HepG2 (cell line): ENCODE measurements at regions not wholly inside any gene's neighbourhood (a gene's known extent, or its start where the extent isn't known, plus 50 kb on each side); places are given as distances from the start of the nearest gene placed in this dataset.

Source experiments
- ATAC-seq: fragments of 200-7000 bp; cut with Tn5 transposase; 3 replicates; pipeline ENCODE4 v1.9.1; 2020; ENCODE audit warnings: mild to moderate bottlenecking, moderate library complexity
- BruUV-seq: library from RNA; stranded (reverse); fragments of 400-500 nt; replicated peaks from 2 replicates; lab custom pipeline; 2021; lab: Mats Ljungman, UMichigan
- CTCF ChIA-PET: fragments of 300-600 bp; formaldehyde crosslinking; extraction: SDS; loops from one replicate; lab custom pipeline; 2021; ENCODE audit warnings: low total read pairs, inconsistent platforms, low intra/inter-chr PET ratio; lab: Yijun Ruan, JAX
- POLR2A ChIA-PET: fragments of 350-600 bp; sonication (Branson Sonifier 250); formaldehyde crosslinking; loops from one replicate; lab custom pipeline; 2020; ENCODE audit warnings: antibody characterized with exemption, inconsistent platforms; lab: Yijun Ruan, JAX
- DNase-seq: peaks from one replicate; pipeline ENCODE4 v3.0.0-alpha.2; 2015; ENCODE audit warnings: low spot score
- FAIRE-seq: peaks from 3 replicates; lab custom pipeline; 2011; peaks lifted over from hg19 to GRCh38; lab: Jason Lieb, UNC
- H2AFZ ChIP-seq: one replicate; pipeline ENCODE4 v1.6.1; 2011; ENCODE audit warnings: low read length, inconsistent platforms
- H3K27ac ChIP-seq: fragments of 300-600 bp; 3 replicates; pipeline ENCODE4 v1.8.0; 2011; ENCODE audit warnings: mixed run types, mild to moderate bottlenecking, mixed read lengths, low read length, inconsistent platforms; ENCODE audit not compliant: insufficient read depth; ENCODE audit errors: extremely low read length
- H3K27me3 ChIP-seq, 2 experiments: fragments of 200-600 bp in 1 of 2; 2 replicates in 1 of 2; 3 replicates in 1 of 2; pipeline versions ENCODE4 v1.6.0 to v1.8.0; 2011; ENCODE audit warnings: low read length in 2 of 2, mild to moderate bottlenecking in 2 of 2, moderate library complexity in 2 of 2, inconsistent platforms in 1 of 2; ENCODE audit not compliant: insufficient read depth in 2 of 2, control insufficient read depth in 1 of 2
- H3K36me3 ChIP-seq, 2 experiments: fragments of 200-600 bp in 1 of 2; replicated peaks in 1 of 2; 2 replicates in 1 of 2; 3 replicates in 1 of 2; pipeline versions ENCODE4 v1.5.1 to v1.8.0; 2011; ENCODE audit warnings: low read length in 2 of 2, inconsistent platforms in 1 of 2; ENCODE audit not compliant: insufficient read depth in 2 of 2, control insufficient read depth in 1 of 2
- H3K4me1 ChIP-seq: 2 replicates; pipeline ENCODE4 v1.5.1; 2012; ENCODE audit warnings: low read length, inconsistent platforms; ENCODE audit not compliant: insufficient read depth
- H3K4me2 ChIP-seq: 2 replicates; pipeline ENCODE4 v1.6.0; 2011; ENCODE audit warnings: low read depth, low read length, inconsistent platforms
- H3K4me3 ChIP-seq, 3 experiments: fragments of 200-600 bp in 1 of 3; sonication (generic), shearing (Covaris generic) in 1 of 3; replicated peaks in 1 of 3; 2 replicates each; pipeline ENCODE4 v1.5.1; 2011 to 2016; ENCODE audit warnings: low read length in 3 of 3, inconsistent platforms in 2 of 3, low read depth in 2 of 3, mild to moderate bottlenecking in 2 of 3, control low read depth in 1 of 3, mixed read lengths in 1 of 3; ENCODE audit not compliant: insufficient read depth in 1 of 3
- H3K79me2 ChIP-seq: one replicate; pipeline ENCODE4 v1.6.1; 2011; ENCODE audit warnings: low read length, inconsistent platforms; ENCODE audit not compliant: insufficient read depth
- H3K9ac ChIP-seq: 2 replicates; pipeline ENCODE4 v1.6.0; 2011; ENCODE audit warnings: mild to moderate bottlenecking, low read depth, low read length, inconsistent platforms; ENCODE audit not compliant: insufficient read depth
- H3K9me3 ChIP-seq: 2 replicates; pipeline ENCODE4 v1.5.1; 2012; ENCODE audit warnings: mild to moderate bottlenecking, low read length
- H4K20me1 ChIP-seq: 2 replicates; pipeline ENCODE4 v1.6.0; 2011; ENCODE audit warnings: inconsistent platforms, mild to moderate bottlenecking, low read length, moderate library complexity; ENCODE audit not compliant: insufficient read depth
- AKAP8 ChIP-seq: sonication (generic); formaldehyde crosslinking; IDR thresholded peaks from 2 replicates; pipeline ENCODE4 v1.5.1; 2020; ENCODE audit warnings: mild to moderate bottlenecking, missing genetic modification reagents
- MAF1 ChIP-seq: sonication (generic); formaldehyde crosslinking; IDR thresholded peaks from 2 replicates; pipeline ENCODE4 v1.5.0; 2020; ENCODE audit warnings: missing genetic modification reagents, borderline replicate concordance
- NFIB ChIP-seq: sonication (generic); formaldehyde crosslinking; IDR thresholded peaks from 2 replicates; pipeline ENCODE4 v1.9.0; 2021; ENCODE audit warnings: missing genetic modification reagents, mild to moderate bottlenecking, borderline replicate concordance
- RXRA ChIP-seq: sonication (generic); formaldehyde crosslinking; IDR thresholded peaks from 2 replicates; pipeline ENCODE4 v1.5.1; 2020; ENCODE audit warnings: missing genetic modification reagents
- ZNF441 ChIP-seq: sonication (generic); formaldehyde crosslinking; IDR thresholded peaks from 2 replicates; pipeline ENCODE4 v1.7.0; 2021; ENCODE audit warnings: missing genetic modification reagents, borderline replicate concordance
- ZNF556 ChIP-seq: sonication (generic); formaldehyde crosslinking; IDR thresholded peaks from 2 replicates; pipeline ENCODE4 v1.4.0; 2020; ENCODE audit warnings: mild to moderate bottlenecking, missing genetic modification reagents, borderline replicate concordance
- ZNF761 ChIP-seq: sonication (generic); formaldehyde crosslinking; conservative IDR thresholded peaks from 2 replicates; pipeline ENCODE4 v1.4.0; 2020; ENCODE audit warnings: mild to moderate bottlenecking, missing genetic modification reagents
- WGBS: methylation state at CpG from one replicate; pipeline ENCODE4 v1.1.6; 2017; ENCODE audit warnings: low lambda C conversion rate; 5-methylcytosine and 5-hydroxymethylcytosine counted together
- in situ Hi-C: cut with HindIII; loops from 2 replicates; pipeline ENCODE4 v1.10.0; 2017; ENCODE audit warnings: low pct_unique_long_range_greater_than_20kb; ENCODE audit not compliant: extremely low pct_ligation_motif_present
- intact Hi-C: fragments of 100-400 bp; cut with micrococcal nuclease; formaldehyde crosslinking; loops from one replicate; pipeline ENCODE4 v1.10.0; 2022; ENCODE audit not compliant: unreplicated experiment
- TF ChIP-seq, protein P1 (sequence below): sonication (generic); formaldehyde crosslinking; IDR thresholded peaks from 2 replicates; pipeline ENCODE4 v1.5.1; 2020; ENCODE audit warnings: missing genetic modification reagents, mild to moderate bottlenecking, borderline replicate concordance
- TF ChIP-seq, protein P2 (sequence below), 2 experiments: sonication (generic) in 1 of 2; formaldehyde crosslinking in 1 of 2; IDR thresholded peaks; 2 replicates each; pipeline versions ENCODE4 v1.4.0 to v1.6.1; 2016 to 2020; ENCODE audit warnings: borderline replicate concordance in 1 of 2, low read depth in 1 of 2, mild to moderate bottlenecking in 1 of 2, missing genetic modification reagents in 1 of 2
- TF ChIP-seq, protein P3 (sequence below): sonication (generic); formaldehyde crosslinking; IDR thresholded peaks from 2 replicates; pipeline ENCODE4 v1.8.0; 2022; ENCODE audit warnings: missing genetic modification reagents, low read depth, mild to moderate bottlenecking, borderline replicate concordance

DNA sequence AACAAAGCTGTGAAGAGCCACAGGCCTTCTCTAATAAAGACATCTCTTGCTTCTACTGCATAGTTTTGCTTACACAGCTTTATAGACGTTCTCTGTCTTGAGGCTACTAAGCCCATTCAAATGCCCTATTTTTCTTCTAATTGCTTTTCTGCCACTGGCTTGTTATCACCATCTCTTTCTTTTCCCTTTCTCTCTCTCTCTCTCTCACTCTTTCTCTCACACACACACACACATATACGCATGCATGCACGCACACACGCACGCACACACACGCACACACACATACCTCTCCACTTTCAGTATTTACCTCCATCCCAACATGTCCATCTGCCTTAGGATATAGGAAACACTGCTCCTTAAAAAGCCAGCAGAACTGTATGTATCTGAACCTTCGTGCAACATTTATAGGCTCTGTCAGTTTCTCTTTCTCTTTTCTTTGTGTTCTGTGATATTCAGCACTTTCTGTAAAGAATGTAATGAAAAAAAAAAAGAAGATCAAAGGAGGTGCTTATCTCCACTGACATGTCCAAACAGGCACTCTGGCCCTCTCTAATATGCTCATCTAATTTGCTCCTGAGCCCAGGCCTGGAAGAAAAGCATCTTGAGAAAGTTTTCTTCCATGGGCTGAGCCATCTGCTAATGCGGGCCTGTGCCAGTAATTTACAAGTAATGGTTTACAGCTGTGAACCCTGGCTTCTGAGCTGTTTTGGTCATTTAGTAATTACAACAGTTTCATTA, 1046.7 kb upstream of the MAP3K7 start:
- H3K4me1 ChIP-seq, result no peaks in the 10 kb centered on the region
- FAIRE-seq, result no peak
- intact Hi-C loops, result no loop called here
- WGBS, result 39% methylated on average over 8 of the region's 8 CpGs
- TF ChIP-seq RXRA, result no peak
- no peak for TF ChIP-seq ZNF556 (CRISPR knock-in tag)
- H3K4me2 ChIP-seq, result no peak overlapping the region
- no peak overlapping the region for H2AFZ ChIP-seq
- no peaks in the 10 kb centered on the region for H3K9me3 ChIP-seq
- H3K4me3 ChIP-seq, result no peak overlapping the region
- in situ Hi-C loops, result no loop called here
- no peaks in the 10 kb centered on the region for H3K36me3 ChIP-seq
- no peaks in the 10 kb centered on the region for H3K79me2 ChIP-seq
- ChIA-PET CTCF (no interaction called here), POLR2A (no interaction called here)
- no peaks in the 10 kb centered on the region for H3K27me3 ChIP-seq
- no peak for ATAC-seq
- no peak overlapping the region for H3K27ac ChIP-seq
- no peak overlapping the region for H3K9ac ChIP-seq
- no peak for DNase-seq
- H4K20me1 ChIP-seq, result no peaks in the 10 kb centered on the region
- no TSS peak for BruUV-seq

DNA sequence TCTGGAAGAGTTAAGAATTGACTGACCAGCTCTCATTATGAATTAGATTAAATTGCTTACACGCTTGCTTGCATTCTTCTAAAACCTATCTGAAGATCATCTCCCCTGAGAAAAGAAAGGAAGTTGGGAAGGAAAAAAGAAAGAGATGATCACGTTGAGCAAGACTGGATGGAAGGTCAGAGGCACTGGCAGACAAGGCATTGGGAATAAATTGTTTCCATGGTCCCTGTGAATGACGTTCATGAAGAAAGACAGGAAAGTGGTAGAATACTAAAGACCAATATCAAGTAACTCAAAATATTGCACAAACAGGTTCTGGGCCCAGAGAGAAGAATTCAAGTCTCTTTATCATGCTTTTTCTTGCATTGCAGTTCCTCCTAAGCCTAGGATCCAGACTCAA, 1045.4 kb upstream of the MAP3K7 start:
- H3K4me2 ChIP-seq, result no peak overlapping the region
- ATAC-seq (no peak), DNase-seq (no peak), FAIRE-seq (no peak)
- no peak overlapping the region for H3K4me3 ChIP-seq
- no TSS peak for BruUV-seq
- no peak overlapping the region for H3K9ac ChIP-seq
- in situ Hi-C loops, result no loop called here
- no peaks in the 10 kb centered on the region for H3K4me1 ChIP-seq
- intact Hi-C loops, result no loop called here
- H2AFZ ChIP-seq, result no peak overlapping the region
- H3K9me3 ChIP-seq, result no peaks in the 10 kb centered on the region
- no peaks in the 10 kb centered on the region for H3K36me3 ChIP-seq
- no peak overlapping the region for H3K27ac ChIP-seq
- H3K79me2 ChIP-seq, result no peaks in the 10 kb centered on the region
- 0% methylated on average over 3 of the region's 3 CpGs for whole genome bisulfite sequencing
- POLR2A ChIA-PET, result no interaction called here
- no peaks in the 10 kb centered on the region for H3K27me3 ChIP-seq
- no peaks in the 10 kb centered on the region for H4K20me1 ChIP-seq
- CTCF ChIA-PET, result no interaction called here
- no peak for TF ChIP-seq ZNF761
- TF ChIP-seq, protein P1, sequence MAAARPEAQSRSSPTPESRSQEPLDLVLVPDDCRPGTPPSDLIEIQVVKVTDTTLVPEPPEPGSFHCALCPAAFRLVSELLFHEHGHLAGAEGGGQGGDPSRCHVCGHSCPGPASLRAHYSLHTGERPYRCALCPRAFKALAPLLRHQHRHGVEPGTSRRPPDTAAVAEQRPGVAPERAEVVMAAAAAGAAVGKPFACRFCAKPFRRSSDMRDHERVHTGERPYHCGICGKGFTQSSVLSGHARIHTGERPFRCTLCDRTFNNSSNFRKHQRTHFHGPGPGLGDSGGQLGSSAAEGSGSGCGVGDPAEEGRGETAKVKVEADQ (CRISPR knock-in tag), result no peak
- TF ChIP-seq ZNF441 (CRISPR knock-in tag), result no peak
- TF ChIP-seq, protein P2, sequence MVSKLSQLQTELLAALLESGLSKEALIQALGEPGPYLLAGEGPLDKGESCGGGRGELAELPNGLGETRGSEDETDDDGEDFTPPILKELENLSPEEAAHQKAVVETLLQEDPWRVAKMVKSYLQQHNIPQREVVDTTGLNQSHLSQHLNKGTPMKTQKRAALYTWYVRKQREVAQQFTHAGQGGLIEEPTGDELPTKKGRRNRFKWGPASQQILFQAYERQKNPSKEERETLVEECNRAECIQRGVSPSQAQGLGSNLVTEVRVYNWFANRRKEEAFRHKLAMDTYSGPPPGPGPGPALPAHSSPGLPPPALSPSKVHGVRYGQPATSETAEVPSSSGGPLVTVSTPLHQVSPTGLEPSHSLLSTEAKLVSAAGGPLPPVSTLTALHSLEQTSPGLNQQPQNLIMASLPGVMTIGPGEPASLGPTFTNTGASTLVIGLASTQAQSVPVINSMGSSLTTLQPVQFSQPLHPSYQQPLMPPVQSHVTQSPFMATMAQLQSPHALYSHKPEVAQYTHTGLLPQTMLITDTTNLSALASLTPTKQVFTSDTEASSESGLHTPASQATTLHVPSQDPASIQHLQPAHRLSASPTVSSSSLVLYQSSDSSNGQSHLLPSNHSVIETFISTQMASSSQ (IDR thresholded peaks at IDR 0.05; ENCODE audit: low read depth), result no peak
- TF ChIP-seq, protein P2 (CRISPR knock-in tag; IDR thresholded peaks at IDR 0.05; ENCODE audit: borderline replicate concordance), result no peak
- no peak for TF ChIP-seq NFIB (CRISPR knock-in tag)
- TF ChIP-seq, protein P3, sequence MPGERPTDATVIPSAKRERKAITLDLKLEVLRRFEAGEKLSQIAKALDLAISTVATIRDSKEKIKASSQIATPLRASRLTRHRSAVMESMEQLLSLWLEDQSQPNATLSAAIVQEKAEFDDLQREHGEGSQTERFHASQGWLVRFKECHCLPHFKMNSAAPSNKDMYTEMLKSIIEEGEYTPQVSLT (CRISPR knock-in tag), result no peak
- TF ChIP-seq AKAP8 (CRISPR knock-in tag), result no peak
- TF ChIP-seq MAF1 (CRISPR knock-in tag), result no peak
